GM19452 (cell line): ENCODE measurements at regions not wholly inside any gene's neighbourhood (a gene's known extent, or its start where the extent isn't known, plus 50 kb on each side); places are given as distances from the start of the nearest gene placed in this dataset.
"Not testable (repeated sequence)": the region's sequence is repeated elsewhere in the genome, so short reads cannot be mapped to it uniquely, and the experiment has no call there.

Experiments
- ATAC-seq: cut with Tn5 transposase; IDR thresholded peaks from one replicate; pipeline ENCODE4 v1.9.1; 2021; ENCODE audit not compliant: unreplicated experiment

DNA sequence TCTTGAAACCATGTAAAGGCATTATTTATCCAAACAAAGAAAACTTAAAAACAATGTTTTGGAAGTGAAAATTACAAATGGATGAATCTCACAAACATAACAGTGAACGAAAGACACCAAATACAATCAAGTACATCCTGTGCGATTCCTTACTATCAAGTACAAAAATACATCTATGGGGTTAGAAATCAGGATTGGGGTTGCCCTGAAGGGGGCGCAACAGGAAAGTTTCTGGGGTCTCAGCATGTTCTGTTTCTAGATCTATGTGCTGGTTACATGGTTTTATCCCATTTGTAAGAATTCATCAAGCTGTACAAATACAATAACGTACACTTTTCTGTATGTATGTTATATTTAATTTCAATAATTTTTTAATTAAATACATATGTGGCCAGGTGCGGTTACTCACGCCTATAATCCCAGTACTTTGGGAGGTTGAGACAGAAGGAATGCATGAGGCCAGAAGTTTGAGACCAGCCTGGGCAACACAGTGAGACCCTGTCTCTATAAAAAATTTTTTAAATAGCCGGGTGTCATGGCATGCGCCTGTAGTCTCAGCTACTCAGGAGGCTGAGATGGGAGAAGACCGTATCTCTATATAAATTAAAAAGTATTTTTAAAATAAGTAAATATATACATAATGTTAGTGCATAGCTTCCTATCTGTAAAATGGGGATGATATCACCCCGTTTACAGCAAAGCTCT is 121.5 kb upstream of the SOD1 start:
- no peak for ATAC-seq

DNA sequence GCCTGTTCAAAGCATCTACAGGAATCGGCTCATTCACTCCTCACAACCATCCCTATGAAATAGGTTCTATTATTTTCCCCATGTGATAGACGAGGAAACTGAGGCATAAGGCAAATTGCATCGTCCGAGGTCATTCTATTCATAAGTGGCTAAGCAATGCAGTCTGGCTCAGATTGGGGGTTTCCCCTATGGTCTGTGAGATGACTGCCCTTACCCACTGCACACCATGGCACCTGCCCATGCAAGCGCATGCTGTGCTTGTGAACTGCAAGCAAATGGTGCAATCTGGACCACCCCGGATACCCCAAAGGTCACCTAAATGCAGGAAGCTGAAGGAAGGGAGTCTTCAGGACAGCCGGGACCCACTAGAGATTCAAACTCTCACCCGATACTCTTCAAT is 123.4 kb upstream of the SOD1 start:
- ATAC-seq: no peak

DNA sequence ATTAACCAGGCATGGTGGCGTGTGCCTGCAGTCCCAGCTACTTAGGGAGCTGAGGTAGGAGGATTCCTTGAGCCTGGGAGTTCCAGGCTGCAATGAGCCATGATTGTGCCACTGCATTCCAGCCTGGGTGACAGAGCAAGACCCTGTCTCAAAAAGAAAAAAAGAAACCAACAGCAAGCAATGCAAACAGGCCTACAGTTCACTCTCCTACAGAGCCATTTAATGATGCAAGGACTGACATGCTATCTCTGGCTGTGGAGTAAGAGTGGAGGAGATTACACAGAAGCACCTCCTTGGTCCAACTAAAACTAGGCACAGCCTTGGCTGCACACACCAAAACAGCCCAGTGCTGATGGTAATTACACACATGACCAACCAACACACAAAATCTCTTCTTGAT is 127.5 kb upstream of the SOD1 start:
- ATAC-seq: no peak

DNA sequence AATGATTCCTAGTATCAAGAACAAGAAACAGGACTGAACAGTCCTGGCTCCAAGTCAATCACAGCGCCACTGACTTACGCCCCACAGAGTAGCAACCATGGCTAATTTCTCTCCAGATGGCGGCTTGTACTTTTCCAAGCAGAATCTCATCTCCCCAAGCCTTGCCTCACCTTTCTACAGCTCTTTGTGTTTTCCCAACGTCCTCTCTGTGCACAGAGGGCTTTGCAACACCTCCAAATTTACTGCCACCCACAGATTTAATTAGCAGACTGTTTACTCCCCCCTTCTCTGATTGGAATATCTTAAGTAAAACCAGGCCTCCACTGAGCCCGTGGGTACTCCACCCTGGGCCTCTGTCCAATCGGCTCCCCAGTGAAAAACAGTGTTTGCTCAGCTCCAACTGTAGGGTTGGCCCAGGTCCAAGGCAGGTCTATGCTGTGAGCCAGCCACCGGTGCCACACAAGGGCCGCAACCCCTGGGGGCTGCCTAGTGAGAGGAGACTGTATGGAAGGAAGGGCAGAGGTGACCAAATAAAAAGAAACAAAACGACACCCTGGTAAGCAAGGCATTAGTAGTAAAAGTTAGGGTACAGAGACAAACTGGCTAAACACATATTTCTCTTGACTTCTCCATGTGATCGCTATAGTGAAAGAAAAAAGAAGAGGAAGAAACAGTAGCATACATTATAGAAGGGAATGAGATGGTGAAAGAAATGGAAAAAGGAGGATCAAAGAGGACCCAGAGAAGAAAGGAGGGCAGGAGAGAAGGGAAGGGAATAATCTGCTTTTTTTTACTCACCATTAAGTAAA is 128.4 kb upstream of the SOD1 start:
- ATAC-seq: no peak

DNA sequence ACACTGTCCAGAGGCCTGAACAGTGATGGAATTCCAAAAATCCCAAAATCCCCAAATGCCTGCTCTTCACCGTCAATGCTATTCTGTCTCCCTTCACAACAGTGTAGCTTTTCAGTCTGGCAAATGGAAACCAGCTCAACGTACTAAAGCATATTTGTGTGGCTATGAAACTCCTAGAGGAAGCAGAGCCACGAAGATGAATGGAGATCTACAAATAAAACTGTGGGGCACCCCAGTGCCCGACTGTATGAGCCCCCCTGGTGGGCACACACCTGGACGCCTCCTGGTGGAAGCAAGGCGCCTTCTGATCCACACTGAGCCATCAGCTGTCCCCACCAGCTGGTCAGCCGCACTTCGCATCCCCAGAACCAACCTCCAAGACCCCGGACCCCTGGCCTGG is 129.1 kb upstream of the SOD1 start:
- no peak for ATAC-seq

DNA sequence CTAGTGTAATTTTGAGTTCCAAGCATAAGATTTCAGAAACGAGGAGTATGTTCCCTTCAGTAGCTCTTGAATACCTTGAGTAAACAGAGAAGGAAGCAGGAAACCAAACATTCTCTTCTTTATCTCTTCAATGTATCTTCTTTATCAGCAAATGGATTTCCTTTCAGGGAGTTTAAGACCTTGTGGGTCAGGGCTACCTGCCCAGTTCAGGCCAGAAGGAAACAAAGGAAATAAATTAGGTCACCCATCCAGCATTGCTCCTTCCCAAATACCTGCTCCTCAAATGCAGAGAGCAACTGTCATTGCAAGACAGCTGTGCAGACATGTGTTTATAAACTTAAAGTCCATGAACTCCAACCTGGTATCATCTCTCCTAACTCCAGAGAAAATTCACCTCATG is 130.1 kb upstream of the SOD1 start:
- ATAC-seq: no peak

DNA sequence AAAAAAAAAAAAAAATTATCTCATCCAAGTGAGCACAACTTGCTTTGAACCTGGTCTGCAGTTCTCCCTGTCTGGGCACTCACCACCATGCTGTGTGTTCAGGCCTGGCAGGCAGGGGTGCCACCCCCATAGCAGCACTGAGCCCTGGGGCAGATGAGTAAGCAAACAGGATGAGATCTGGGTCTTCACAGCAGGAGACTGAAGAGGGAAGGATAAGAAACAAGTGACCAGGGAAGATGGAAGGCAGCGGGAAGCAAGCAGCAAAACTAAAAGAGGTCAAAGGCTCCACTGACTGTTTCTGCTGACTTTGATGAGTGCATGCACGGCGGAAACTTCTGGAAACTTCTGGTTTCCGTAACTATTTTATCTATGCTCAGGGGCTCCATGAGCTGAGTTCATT is 133.5 kb upstream of the SOD1 start:
- no peak for ATAC-seq

DNA sequence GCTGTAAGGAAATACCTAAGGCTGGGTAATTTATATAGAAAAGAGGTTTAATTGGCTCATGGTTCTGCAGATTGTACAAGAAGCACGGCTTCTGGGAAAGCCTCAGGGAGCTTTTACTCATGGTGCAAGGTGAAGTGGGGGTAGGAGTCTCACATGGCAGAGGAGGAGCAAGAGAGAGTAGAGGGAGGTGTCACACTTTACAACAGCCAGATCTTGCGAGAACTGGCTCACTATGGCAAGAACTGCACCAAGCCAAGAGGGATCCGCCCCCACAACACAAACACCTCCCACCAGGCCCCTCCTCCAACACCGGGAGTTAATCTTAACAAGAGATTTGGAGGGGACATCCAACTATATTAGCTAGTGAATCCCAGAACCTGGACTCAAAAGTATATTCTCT is 135.4 kb upstream of the SOD1 start:
- ATAC-seq: no peak

DNA sequence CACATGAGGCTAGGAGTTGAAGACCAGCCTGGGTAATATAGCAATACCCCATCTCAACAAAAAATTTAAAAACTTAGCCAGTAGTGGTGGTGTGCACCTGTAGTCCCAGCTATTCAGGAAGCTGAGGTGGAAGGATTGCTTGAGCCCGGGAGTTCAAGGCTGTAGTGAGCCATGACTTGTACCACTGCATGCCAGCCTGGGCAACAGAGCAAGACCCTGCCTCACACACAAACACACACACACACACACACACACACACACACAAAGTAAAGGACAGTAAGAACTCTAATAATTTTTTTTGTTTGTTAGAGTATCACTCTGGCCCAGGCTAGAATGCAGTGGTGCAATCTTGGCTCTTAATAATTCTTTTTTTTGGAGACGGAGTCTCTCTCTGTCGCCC is 138.0 kb upstream of the SOD1 start:
- no peak for ATAC-seq

DNA sequence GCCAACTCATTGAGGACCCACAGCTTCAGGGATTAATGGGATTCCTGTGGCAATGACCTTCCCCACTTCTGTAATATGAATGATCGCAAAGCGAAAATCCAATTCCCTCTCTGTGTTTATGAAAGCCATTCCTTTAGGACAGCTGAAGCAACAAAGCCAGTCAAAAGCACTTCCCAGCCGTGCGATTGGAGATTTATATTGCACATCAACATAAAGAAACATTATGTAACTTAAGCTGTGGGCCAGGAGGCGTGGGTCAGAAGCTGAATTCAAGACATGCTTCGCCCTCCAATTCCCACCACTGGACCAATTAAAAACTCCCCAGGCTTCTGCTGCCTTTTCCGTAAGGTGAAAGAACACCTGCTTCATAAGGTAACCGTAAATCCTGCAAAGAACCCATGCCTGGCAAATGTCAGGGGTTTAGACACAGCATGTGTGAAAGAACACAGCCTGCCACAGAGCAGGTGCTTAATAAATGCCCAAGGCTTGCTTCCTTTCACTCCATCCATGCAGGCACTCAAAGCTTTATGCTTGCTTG is 138.9 kb upstream of the SOD1 start:
- ATAC-seq: no peak

DNA sequence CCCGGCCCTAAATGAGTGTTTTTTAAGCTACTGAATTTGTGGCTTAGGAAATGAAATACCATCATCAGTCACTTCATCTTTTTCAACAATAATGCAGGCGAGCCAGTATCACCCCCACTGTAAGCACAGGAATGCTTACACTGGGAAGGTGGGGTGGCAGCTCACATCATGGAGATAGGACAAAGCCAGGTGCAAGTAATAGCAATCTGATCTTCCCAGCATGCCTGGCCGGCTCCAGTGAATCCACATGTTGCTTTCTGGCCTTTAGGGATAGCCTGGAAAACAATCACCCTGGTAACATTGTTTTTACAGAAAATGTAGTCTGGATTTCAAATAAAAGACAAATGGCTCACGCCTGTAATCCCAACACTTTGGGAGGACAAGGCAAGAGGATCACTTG is 140.9 kb upstream of the SOD1 start:
- no peak for ATAC-seq

DNA sequence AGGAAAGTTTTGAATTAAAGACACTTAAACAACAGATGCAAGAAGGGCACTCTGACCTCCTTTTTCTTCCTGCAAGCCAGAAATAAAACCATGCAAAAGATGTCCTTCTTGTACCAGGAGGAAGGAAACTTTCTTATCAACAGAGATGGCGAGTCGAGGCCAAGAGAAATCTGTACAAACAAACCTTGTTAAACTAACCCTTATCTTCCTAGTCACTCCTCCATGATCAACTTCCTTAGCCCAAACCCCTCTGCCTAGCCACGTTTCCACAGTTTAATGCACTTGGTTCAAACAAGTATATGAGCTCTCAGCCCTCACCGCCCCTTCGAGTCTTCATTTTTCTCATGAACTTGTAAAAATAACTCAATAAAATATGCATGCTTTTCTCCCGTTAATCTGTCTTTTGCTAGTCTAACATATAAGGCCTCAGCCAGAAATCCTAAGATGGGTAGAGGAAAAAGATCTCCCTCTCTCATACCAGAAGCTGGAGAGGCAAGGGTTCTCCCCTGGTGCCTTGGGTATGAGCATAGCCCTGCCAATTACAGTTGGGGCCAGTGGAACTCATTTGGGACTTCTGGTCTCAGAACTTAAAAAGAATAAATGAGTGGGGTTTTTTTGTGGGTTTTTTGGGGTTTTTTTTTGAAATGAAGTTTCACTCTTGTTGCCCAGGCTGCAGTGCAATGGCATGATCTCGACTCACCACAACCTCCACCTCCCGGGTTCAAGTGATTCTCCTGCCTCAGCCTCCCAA is 141.7 kb upstream of the SOD1 start:
- no peak for ATAC-seq

DNA sequence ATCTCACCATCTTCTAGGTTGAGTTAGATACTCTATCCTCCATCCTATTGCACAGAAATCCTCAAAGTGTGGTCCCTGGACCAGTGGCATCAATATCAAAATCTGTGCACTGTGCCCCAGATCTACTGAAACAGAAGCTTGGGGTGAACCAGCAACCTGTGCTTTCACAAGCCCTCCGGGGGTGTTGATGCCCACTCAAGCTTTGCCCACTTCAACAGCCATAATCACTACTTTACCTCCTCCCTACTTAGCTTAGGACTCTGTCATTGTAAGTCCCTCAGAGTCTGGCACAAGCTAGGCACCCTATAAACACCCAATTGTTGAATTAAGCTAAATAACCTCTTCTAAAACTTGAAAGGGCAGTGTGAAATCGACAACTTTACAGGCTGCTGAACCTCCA is 144.2 kb upstream of the SOD1 start:
- ATAC-seq: no peak

DNA sequence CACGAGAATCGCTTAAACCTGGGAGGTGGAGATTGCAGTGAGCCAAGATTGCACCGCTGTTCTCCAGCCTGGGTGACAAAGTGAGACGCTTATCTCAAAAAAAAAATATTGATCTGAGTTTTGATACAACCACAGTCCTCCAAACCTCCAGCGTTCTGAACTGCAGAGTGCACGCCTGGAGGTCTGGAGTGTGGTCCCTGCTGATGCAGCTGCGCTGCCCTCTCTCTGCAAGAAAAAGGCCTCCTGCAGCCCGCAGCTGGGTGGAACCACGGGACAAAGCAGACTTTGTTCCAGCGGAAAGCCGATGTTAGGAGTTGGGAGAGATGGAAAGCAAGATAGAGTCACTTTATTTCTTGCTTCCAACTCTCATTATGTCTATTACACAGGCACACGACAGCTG is 144.9 kb upstream of the SOD1 start:
- ATAC-seq: no peak

DNA sequence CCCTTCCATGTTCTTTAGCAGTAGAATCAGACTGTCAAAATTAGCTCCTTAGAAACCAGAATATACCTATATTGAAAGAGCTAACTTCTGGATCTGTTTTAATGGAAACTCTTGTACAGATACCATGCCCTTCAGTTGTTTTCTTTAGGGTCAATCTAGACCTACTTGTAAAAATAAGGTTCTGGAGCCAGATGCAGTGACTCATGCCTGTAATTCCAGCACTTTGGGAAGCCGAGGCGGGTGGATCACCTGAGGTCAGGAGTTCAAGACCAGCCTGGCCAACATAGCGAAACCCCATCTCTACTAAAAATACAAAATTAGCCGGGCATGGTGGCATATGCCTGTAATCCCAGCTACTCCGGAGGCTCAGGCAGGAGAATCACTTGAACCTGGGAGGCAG is 146.0 kb upstream of the SOD1 start:
- not testable (repeated sequence) for ATAC-seq

DNA sequence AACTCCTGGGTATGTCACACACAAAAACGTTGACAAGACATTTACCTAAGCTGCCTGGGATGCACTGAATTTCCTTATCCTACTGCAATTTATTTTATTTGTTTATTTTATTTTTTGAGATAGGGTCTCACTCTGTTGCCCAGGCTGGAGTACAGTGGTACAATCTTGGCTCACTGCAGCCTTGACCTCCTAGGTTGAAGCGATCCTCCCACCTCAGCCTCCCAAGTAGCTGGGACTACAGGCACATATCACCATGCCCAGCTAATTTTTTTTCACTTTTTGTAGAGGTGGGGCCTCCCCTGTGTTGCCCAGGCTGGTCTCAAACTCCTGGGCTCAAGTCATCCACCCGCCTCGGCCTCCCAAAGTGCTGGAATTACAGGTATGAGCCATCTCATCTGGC is 147.5 kb upstream of the SOD1 start:
- not testable (repeated sequence) for ATAC-seq

DNA sequence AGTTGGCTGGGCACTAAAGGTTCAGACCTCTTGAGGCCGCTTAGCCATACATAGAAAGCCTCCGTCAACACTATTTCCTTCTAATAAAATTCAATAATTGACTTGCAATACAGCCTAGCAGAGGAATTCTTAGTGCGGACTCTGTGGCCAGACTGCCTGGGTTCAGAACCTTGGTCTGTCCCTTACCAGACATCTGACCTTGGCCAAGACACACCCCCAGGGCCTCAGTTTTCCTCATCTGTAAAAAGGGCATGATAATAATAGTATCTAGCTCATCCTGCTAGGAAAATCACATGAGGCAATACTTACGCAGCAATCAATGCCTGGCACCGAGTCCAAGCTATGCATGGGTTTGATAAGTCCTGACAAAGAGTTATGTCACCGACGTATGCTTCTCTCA is 148.2 kb upstream of the SOD1 start:
- no peak for ATAC-seq

DNA sequence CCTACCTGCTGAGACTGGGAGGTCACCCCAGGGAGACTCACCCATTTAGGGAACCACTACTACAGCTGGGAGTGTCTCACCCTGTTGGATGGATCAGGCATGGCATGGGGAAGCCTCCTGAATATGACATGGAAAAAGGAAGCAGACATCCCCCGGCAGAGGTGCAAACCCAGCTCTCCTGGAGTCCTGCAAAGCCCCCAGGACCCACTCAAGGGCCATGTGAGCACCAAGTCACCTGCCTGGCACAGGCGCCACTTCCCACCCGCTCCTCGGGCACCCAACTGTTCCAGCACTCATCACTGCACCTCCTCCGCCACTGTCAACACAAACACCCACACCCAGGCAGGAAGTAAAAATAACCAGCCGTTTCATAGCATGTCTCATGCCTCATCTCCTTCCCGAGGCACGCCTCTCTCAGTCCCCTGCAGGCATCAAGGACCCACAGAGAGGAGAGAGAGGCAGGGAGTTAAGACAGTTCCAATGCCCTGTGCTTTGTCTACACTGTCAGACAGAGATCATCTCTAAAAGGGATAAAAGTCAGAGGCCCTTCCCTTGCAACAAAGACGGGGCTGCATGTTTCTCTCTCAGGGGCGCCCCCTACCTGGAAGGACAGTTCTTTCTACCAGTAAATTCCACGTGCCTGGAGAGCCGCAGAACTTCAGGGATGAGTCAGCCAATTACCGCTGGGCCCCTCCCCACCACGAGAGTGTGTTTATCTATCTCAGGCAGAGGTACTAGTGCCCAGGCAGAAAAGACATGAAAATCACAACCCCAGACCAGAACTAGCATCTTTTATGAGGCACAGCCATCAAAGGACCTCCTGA is 150.1 kb upstream of the SOD1 start:
- ATAC-seq: no peak

DNA sequence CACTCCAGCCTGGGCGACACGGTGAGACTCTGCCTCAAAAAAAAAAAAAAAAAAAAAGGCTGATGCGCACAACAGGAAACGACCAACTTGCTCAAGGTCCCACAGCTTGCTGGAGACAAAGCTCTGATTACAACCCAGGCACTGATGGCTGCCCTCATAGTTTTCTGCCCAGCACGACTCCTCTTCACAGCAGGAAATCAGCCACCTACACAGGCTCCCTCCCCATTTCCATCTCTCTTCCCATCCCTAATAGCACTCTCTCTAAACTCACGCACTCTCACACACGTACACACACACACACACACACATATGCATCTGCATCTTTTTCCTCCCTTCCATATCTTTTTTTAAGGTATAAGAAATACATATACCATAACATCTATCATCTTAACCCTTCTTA is 153.5 kb upstream of the SOD1 start:
- ATAC-seq: no peak

DNA sequence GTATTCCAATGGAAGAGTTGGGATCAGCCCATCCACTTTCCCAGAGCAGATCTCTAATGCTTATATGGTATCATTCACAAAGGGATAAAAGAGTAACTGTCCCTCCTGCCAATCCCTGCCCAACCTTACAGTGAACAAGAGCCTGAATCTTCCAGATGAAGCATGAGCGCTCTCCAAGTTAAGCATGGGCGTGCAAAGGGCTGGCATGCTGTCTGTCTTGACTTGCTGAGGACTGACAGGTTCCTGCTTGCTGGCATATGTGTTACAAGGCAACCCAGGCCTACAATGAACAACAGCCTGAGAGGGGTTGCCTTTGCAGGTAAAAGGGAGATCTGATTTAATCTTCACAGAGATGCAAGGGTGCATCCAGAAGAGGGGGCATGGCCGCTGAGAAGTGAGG is 155.6 kb upstream of the SOD1 start:
- ATAC-seq: no peak

DNA sequence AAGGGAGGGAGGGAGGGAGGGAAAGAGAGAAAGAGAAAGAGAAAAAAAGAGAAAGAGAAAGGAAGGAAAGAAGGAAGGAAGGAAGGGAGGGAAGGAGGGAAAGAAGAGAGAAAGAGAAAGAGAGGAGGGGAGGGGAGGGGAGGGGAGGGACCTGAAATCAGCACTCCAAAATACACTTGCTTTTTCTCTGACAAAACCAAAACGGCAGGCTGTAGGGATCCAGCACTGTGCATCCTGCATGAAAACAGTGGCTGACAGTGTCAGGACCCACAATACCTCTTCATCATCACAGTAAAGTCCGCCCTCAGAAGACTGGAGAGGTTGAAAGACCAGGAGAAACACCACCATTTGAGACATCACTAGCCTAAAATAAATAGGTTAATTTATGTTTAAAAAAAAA is 156.0 kb upstream of the SOD1 start:
- no peak for ATAC-seq
